ENCODE measurements at regions not wholly inside any gene's neighbourhood (a gene's known extent, or its start where the extent isn't known, plus 50 kb on each side); places are given as distances from the start of the nearest gene placed in this dataset.

GRCh38 chr18:2412281-2412680 is 159.0 kb downstream of the METTL4 start:
- no peak for DNase-seq (ENCODE audit: low read depth, low spot score)

DNA sequence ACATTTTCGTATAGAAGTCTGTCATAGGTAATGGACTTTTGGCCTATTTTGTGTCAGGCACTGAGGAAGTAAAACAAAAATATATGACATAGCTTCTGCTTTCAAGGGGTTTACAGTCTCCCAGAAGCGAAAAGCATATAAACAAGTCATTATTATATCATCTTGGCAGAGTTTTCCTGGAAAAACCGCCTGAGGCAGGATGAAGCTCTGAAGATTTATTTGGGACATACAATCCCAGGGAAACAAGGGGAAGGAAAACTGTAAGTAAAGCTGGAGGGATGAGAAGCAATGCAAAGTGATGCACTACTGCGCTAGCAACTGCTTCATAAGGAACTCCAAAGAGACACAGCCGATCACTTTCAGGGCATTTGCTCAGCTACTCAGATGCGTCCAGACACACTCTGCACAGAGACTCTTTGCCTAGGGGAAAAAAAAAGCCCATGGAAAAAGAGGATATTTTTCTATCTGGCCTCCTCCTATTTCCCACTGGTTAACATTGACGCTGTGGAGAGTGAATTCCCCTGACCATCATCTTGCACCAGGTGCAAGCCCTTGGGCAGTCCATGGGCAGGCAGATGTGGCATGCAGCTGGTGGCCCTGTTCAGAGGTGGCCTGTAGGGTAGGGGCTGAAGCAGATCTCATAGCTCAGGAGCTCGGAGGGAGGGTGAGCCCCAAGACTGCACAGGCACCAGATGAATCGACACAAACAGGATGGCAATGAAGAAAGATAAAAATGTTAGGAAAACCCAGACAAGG is 158.1 kb downstream of the METTL4 start:
- no peak for DNase-seq (ENCODE audit: low read depth, low spot score)

DNA sequence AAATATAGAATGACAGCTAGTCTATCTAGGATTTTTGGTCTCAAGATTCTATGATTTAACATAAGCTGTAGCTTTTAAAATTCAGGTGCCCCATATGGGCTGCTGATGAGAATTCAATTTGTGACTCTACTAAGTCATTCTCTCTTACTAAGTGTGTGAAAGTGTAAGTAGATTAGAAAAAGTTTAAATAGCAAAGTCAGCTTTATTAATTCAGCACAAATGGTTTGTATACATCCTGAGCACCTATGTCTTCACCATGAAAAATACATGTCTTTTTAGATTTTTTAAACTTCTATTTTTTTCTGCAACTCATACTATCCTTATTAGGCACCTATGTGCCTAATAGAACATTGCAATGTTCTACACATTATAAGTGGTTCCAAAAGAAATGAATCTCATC is 157.1 kb downstream of the METTL4 start:
- no peak for DNase-seq (ENCODE audit: low read depth, low spot score)

DNA sequence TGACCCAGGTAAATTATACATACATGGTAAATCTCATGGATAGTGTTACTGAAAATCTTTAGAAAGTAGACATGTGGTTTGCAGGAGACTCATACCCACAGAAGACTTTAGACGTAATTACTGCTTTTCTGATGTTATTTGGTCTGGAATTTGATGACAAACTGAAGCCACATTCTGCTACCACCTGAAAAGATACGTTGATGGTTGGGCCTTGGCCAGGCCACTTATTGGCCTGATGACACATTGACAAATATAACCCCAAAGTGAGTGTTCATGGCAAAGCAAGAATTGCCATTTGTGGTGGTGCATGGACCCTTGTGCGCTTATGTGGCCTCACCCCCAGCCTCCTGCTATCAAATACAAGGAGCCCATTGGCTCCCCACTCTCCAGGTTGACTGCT is 155.6 kb downstream of the METTL4 start:
- no peak for DNase-seq (ENCODE audit: low read depth, low spot score)

DNA sequence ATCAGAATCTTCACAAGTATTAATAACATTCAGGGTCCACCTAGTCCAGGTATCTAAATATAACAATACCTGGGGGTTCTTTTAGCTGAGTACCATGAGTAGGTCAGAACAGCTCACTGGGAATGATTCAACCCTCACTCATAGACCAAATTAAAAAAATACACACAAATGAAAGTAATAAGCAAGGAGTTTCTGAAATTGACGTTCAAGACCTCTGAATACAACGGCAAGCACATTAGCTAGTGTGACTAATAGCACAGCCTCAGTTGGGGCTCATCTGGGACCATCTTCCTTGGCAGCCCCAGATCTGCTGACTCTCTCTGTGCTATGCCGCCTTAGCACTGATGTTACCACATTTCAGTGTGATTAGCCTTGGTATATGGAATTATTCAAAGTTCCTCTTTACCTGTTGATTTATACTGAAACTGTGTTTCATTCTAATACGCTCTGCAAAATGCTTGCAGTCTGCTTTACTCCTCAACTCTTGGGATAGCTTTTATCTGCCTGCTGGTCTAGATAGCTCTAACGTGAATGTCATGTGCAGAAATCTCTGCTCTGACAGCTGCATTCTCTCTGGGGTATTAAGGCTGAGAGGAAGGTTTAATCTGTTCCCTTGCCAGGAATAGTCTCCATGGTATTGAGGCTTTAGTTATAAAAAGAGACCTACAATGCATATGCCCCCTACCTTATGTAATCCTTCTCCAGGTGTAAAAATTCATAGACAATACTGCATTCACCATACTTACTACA is 153.3 kb downstream of the METTL4 start:
- no peak for DNase-seq (ENCODE audit: low read depth, low spot score)

- DNase-seq (ENCODE audit: low read depth, low spot score): no peak
Observed at GRCh38 chr18:2420367-2420766, 150.9 kb downstream of the METTL4 start.

DNA sequence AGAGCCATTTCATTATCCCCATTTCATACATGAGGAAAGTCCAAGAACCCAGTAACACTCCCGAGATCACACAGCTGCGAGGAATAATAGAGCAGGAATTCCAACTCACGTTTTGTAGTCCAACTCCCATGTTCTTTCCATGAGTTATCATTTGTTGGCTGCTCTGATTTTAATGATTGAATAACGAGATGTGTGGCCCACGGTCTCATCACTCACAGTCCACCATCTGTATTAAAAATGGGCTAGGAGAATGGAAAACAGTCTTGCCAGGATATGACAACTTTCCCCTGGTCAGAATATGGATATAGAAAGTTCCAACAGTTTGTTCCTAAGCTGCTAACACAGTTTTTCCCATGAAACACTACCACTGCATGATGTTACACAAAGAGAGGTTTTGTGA is 147.5 kb downstream of the METTL4 start:
- no peak for DNase-seq (ENCODE audit: low read depth, low spot score)

DNA sequence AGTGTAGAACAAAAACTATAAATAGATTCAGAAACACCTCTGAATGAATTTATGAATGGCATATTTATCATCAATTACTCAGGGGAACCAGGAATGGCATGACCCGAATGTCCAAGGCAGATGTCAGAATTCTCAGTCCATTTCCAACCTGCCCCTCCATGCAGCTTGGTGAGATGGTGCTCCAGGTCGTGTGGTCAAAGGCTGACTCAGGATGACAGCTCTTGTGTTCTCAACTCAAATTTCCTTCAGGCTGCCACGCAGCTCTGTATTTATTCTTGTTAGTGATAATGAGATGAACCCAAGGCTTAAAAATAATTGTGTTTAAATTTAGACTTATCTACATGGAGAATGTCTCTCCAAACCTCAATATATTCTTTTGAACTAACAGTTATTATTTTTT is 146.9 kb downstream of the METTL4 start:
- no peak for DNase-seq (ENCODE audit: low read depth, low spot score)

- no peak for DNase-seq (ENCODE audit: low read depth, low spot score)
Observed at GRCh38 chr18:2425426-2426317, 145.6 kb downstream of the METTL4 start.

DNA sequence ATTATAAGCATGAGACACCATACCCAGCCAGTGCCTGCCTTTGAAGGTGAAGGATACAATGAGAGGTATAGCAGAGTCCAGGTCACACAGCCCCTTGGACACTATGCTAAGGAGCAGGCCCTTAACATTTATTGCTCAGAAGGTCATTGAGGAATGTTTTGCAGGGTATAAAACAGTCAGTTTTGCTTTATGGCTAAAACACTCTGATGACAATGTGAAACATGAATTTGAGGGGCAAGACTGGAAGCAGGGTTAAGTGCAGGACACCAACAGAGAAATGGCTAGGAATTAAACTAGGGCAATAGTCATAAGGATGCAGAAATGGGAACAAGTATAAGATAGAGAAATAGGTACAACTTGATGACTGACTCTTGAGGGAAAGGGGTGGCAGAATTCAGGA is 141.1 kb downstream of the METTL4 start:
- DNase-seq (ENCODE audit: low read depth, low spot score): no peak

DNA sequence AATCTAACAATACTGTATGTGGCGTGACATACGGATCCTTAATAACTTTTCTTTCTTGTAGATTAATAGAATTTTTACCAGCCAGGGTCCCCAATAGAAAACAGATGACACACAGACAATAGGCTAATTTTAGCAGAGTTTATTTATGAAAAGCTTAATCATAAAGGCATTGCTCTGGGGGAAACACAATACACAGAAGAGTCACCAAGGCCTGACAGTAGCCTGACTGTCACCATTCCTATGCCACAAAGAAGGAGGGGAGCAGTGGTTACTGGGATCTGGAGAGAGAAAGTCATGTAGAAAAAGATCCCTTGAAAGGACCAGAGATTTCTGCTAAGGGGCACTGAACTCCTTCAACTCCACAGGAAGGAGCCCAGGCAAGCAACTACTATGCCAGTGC is 139.5 kb downstream of the METTL4 start:
- DNase-seq (ENCODE audit: low read depth, low spot score): no peak

DNA sequence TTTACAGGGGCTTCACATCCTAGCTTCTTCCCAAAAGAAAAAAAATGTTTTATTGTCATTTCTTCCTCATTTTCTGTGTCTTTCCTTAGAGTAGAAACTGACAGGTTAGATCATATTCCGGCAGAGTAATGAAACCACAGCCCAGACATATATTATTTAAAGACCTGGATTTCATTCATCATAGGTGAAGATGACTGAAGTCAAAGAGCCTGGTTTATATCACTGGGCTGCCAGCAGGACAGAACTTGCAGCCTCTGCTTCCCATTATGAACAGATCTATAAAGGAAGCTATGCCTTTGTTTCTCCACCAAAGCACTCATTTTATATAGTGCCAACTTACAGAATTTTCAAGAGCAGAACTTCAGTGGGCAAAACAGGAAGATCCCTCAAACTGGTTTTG is 137.9 kb downstream of the METTL4 start:
- DNase-seq (ENCODE audit: low read depth, low spot score): no peak

GRCh38 chr18:2441544-2441943 is 129.8 kb downstream of the METTL4 start:
- DNase-seq (ENCODE audit: low read depth, low spot score): no peak

- no peak for DNase-seq (ENCODE audit: low read depth, low spot score)
Observed at GRCh38 chr18:2442006-2442405, 129.3 kb downstream of the METTL4 start.

DNA sequence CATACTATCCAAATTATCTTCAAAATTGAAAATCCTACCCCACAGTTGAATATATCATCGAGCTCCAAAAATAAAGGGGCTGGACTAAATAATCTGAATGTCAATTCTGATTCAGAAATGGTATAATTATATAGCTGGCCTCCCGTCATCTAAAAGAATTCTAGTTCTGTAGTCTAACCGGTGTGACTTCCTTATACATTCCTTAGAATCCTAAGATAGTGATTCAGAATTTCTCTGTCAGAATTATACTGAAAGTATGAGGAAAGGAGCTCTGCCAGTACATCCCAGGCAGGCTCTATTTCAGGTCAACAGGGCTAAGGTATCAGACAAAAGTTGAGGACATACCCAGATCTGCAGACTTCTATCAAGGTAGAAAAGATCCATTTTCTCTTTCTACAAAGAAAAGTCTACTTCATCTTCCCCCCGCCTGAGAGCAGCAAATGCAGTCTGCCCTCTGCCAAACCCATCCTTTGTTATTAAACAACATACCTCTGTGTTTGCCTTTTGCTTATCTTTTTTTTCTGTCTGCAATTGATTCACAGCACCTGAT is 128.5 kb downstream of the METTL4 start:
- no peak for DNase-seq (ENCODE audit: low read depth, low spot score)

GRCh38 chr18:2444201-2444875 is 127.0 kb downstream of the METTL4 start:
- DNase-seq (ENCODE audit: low read depth, low spot score): no peak

GRCh38 chr18:2448565-2449151 is 122.6 kb downstream of the METTL4 start:
- no peak for DNase-seq (ENCODE audit: low read depth, low spot score)

- no peak for DNase-seq (ENCODE audit: low read depth, low spot score)
Observed at GRCh38 chr18:2451556-2451955, 119.7 kb downstream of the METTL4 start.

DNA sequence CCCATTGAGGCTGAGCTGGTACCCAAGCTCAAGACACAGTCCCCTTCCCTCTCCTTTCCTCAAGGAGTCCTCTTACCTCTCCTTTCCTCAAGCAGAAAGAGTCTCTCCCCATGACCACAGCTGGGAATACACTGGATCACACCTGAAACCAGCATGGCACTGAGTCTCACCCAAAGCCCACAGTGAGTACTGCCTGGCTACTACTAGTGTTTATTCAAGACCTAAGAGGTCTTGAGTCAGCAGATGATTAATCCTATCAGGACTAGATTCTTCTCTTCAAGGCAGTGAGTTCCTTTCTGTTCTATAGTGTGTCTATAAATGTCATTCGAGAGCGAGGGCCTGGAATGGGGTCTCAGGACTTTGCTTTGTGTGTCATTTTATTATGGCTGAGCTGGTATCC is 111.4 kb downstream of the METTL4 start:
- DNase-seq (ENCODE audit: low read depth, low spot score): no peak

GRCh38 chr18:2466978-2467377 is 104.3 kb downstream of the METTL4 start:
- no peak for DNase-seq (ENCODE audit: low read depth, low spot score)

DNA sequence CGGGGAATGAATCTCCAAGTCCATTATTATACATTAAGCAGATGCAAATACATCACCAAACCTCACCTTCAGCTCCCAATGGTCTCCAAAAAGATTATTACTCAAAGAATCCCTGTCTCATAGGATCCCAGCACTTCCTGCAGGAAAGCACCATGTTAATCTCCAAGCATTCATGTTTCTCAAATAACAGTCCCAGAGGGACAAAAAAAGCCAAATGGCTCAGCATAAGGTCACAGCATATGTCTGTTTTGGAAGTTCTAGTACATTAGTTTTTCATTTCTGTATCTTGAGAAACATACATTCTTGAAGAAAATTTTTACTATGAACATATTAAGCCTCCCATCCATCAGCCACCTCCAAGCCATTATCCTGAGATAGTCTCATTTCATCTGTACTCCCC is 103.3 kb downstream of the METTL4 start:
- no peak for DNase-seq (ENCODE audit: low read depth, low spot score)

Data from activated CD4-positive, CD25-positive, alpha-beta regulatory T cell treated with anti-CD3 and anti-CD28 coated beads, Interleukin-2, amount 50 U/mL, for 16 hours (primary cell).